Ishikawa (cell line): ENCODE measurements at regions not wholly inside any gene's neighbourhood (a gene's known extent, or its start where the extent isn't known, plus 50 kb on each side); places are given as distances from the start of the nearest gene placed in this dataset.

Source experiments
- CEBPB ChIP-seq: IDR thresholded peaks from 2 replicates; pipeline ENCODE4 v1.6.1; 2012
- CREB1 ChIP-seq: IDR thresholded peaks from 2 replicates; pipeline ENCODE4 v1.6.1; 2012; ENCODE audit warnings: low read depth
- EGR1 ChIP-seq: IDR thresholded peaks from 2 replicates; pipeline ENCODE4 v1.6.1; 2012
- EP300 ChIP-seq: IDR thresholded peaks from 2 replicates; pipeline ENCODE4 v1.6.1; 2012; ENCODE audit warnings: borderline replicate concordance
- FOXM1 ChIP-seq: IDR thresholded peaks from 2 replicates; pipeline ENCODE4 v1.6.1; 2012; ENCODE audit warnings: low read depth, borderline replicate concordance
- NFIC ChIP-seq: IDR thresholded peaks from 2 replicates; pipeline ENCODE4 v1.6.1; 2012
- RAD21 ChIP-seq: IDR thresholded peaks from 2 replicates; pipeline ENCODE4 v1.6.1; 2012; ENCODE audit warnings: low read depth
- TAF1 ChIP-seq: IDR thresholded peaks from 2 replicates; pipeline ENCODE4 v1.6.1; 2012; ENCODE audit warnings: low read depth, mild to moderate bottlenecking
- TEAD4 ChIP-seq: IDR thresholded peaks from 2 replicates; pipeline ENCODE4 v1.6.1; 2012
- YY1 ChIP-seq: IDR thresholded peaks from 2 replicates; pipeline ENCODE4 v1.6.1; 2012; ENCODE audit warnings: low read depth
- ZBTB7A ChIP-seq: IDR thresholded peaks from 2 replicates; pipeline ENCODE4 v1.6.1; 2012; ENCODE audit warnings: low read depth
- TF ChIP-seq, protein P1 (sequence below): IDR thresholded peaks from 2 replicates; pipeline ENCODE4 v1.6.1; 2012
- TF ChIP-seq, protein P2 (sequence below): IDR thresholded peaks from 2 replicates; pipeline ENCODE4 v1.6.1; 2012; ENCODE audit warnings: low read depth, mild to moderate bottlenecking
- TF ChIP-seq, protein P3 (sequence below): IDR thresholded peaks from 2 replicates; pipeline ENCODE4 v1.6.1; 2012

DNA sequence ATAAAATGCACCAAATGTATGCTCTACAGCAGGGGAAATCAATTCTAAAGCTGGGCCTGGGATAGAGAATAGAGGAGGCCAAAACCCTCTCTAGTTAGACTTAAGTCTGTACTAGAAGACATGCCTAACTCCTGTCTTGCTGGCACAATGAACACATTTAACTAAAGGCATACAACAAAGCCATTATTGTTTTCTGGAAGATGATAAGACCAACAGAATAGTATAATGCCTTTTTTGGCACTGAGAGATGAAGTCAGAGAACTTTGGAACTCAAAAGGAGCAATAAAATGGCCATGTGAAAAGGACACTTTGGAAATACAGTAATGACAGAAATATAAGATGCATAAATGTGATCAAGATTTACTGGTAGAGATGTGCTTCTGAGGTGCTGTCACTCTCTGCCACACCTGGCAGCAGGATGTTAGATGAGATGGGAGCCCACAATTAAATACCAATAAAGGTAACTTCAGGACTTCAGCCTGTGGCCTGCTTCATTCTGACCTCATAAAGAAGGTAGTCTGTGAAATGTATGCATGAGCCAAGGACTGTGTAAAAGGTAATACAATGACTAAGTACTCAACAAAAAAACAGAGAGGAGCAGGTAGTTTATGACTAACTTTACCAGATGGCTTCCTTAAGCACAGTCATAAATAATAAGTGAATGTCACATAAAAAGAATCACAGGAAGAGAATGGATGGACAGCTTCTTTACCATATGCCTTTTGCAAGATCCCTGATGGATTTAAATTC is 333.4 kb downstream of the BCKDHB start:
- TF ChIP-seq RAD21 (no peak), EP300 (no peak), YY1 (no peak), EGR1 (no peak), CEBPB (no peak), CREB1 (no peak), TEAD4 (no peak), ZBTB7A (no peak), NFIC (no peak), FOXM1 (no peak), TAF1 (no peak)
- TF ChIP-seq, protein P1, sequence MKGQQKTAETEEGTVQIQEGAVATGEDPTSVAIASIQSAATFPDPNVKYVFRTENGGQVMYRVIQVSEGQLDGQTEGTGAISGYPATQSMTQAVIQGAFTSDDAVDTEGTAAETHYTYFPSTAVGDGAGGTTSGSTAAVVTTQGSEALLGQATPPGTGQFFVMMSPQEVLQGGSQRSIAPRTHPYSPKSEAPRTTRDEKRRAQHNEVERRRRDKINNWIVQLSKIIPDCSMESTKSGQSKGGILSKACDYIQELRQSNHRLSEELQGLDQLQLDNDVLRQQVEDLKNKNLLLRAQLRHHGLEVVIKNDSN, result no peak
- TF ChIP-seq, protein P2, sequence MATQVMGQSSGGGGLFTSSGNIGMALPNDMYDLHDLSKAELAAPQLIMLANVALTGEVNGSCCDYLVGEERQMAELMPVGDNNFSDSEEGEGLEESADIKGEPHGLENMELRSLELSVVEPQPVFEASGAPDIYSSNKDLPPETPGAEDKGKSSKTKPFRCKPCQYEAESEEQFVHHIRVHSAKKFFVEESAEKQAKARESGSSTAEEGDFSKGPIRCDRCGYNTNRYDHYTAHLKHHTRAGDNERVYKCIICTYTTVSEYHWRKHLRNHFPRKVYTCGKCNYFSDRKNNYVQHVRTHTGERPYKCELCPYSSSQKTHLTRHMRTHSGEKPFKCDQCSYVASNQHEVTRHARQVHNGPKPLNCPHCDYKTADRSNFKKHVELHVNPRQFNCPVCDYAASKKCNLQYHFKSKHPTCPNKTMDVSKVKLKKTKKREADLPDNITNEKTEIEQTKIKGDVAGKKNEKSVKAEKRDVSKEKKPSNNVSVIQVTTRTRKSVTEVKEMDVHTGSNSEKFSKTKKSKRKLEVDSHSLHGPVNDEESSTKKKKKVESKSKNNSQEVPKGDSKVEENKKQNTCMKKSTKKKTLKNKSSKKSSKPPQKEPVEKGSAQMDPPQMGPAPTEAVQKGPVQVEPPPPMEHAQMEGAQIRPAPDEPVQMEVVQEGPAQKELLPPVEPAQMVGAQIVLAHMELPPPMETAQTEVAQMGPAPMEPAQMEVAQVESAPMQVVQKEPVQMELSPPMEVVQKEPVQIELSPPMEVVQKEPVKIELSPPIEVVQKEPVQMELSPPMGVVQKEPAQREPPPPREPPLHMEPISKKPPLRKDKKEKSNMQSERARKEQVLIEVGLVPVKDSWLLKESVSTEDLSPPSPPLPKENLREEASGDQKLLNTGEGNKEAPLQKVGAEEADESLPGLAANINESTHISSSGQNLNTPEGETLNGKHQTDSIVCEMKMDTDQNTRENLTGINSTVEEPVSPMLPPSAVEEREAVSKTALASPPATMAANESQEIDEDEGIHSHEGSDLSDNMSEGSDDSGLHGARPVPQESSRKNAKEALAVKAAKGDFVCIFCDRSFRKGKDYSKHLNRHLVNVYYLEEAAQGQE, result no peak
- TF ChIP-seq, protein P3, sequence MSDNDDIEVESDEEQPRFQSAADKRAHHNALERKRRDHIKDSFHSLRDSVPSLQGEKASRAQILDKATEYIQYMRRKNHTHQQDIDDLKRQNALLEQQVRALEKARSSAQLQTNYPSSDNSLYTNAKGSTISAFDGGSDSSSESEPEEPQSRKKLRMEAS, result no peak
